ENCODE measurements at regions not wholly inside any gene's neighbourhood (a gene's known extent, or its start where the extent isn't known, plus 50 kb on each side); places are given as distances from the start of the nearest gene placed in this dataset.
"Not testable (repeated sequence)": the region's sequence is repeated elsewhere in the genome, so short reads cannot be mapped to it uniquely, and the experiment has no call there.

GRCh38 chr2:239831001-239831731 lies 194.0 kb downstream of the NDUFA10 start:
- DNase-seq: no peak

- peak; percentile 57 for DNase-seq
Measured at GRCh38 chr2:239830121-239831000, 194.8 kb downstream of the NDUFA10 start.

DNA sequence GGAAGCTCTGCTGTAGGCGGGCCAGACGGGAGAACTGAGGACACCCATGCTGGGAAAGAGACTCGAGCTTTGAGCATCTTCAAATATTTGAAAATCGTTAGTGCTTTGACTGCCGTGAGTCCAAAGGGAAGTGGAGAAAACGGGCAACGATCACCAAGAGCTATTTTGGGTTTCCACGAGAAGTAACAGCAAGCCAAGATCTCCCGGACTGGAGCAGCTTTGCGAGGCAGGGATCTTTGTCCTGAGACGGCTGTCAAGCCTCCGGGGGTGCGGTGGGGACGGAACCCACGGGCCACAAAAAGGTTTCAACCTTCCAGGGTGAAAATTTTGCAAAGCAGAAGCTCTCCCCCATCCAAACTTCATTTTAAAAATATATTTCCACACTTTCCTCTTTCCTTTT lies 195.8 kb downstream of the NDUFA10 start:
- no peak for DNase-seq

- not testable (repeated sequence) for DNase-seq
Measured at GRCh38 chr2:239828973-239829275, 196.2 kb downstream of the NDUFA10 start.

DNA sequence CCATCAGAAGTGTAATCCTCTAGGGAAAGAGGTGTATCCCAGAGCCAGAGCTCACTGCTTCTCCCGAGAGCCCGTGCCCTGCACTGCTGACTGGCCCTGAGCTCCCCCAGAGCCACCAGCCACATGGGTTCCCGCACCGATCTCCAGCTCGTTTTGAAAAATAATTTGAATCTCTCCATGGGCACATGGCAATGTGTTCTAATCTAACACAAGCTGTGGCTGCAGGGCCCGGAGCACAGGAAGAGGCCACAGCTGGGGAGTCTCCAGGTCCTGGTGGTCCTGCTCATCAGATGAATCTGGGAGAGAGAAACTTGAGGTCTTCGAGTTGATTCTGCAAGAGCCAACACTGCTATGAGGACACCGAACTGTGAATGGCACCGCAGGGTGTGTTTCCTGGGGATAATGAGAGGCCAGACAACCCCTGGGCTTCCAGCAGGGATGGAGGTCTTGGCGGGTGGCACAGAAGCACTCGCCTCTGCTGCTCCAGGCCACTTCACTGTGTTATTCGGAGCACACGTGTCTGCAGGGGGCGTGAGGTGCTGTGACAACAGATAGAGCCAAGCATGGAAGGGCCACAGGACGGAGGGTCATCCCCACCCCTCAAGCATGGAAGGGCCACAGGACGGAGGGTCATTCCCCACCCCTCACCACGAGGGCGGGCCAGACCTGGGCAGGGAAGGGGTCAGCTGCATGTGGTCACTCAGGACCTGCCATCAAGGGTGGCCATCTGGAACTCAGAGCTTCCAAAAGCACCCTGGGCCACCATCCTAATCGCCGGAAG lies 196.8 kb downstream of the NDUFA10 start:
- DNase-seq: no peak

DNA sequence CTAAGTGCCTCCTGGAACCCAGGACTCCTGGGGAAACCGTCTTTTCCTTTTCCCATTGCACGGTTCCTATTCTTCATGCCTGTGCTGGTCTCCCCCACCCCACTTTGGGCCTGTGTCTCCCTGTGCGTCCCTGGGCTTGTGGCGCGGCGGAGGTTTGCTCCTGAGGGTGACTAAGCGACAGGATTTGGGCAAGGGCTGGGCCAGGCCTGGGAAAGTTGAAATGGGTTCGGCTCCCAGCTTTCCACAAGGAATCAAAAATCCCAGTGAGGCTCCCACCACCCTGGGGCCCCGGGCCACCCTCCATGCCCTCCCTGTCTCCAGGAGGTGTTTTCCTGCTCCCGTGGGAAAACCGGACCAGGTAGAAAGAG lies 197.6 kb downstream of the NDUFA10 start:
- no peak for DNase-seq

GRCh38 chr2:239826786-239827522 lies 198.2 kb downstream of the NDUFA10 start:
- no peak for DNase-seq

DNA sequence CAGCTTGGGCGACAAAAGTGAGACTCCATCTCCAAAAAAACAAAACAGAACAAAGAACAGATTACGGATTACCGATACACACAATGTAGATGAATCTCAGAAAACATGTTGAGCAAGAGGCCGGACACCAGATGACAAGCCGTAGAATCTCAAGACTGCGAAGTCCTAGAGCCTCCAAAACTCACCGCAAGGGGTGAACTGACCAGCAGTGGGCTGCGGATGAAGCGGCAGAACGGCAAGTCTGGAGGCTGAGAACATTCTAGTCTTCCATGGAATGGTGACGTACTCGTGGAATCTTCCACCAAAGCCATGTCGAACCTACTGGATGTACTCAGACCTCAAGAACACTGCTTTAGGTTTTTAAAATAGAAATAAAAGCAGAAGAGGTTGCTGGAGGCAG lies 198.8 kb downstream of the NDUFA10 start:
- no peak for DNase-seq

- DNase-seq: no peak
Measured at GRCh38 chr2:239825705-239825979, 199.5 kb downstream of the NDUFA10 start.

DNA sequence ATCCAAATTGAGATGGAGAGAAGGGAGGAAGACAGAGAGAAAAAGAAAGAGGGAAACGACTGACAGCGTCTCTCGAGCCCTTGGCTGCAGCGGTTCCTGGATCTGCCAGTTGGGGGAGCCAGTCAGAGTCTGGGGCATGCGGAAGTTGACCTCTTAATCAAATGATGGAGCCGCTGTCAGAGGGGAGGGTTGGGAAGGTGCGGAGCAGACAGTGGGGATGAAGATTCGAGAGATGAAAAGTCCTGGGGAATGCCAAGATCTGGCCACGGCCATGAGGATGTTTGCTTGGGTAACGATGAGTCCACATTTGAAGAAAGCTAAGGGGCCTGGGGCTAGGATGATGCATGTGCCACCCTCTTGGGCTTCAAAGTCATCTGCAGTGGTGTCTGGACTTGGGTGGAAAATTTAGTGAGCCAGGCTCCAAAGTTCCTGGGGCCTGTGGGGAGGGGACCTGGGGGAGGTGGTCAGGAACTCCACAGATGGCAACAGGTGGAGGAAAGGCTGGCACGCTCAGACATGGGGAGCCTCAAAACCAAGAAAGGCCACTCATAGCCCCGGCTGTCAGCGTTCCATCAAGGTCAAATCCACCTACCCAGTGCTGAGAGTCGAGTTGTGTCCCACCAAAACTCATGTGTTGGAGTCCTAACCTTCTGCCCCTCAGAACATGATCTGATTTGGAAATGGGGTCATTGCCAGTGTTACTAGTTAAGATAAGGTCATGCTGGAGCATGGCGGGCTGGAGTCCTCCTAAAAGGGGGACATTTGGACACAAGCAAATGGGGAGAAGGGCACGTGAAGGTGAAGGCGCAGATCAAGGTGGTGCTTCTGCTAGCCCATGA lies 200.1 kb downstream of the NDUFA10 start:
- no peak for DNase-seq

GRCh38 chr2:239824046-239824694 lies 201.0 kb downstream of the NDUFA10 start:
- peak; percentile 72 for DNase-seq

- no peak for DNase-seq
Measured at GRCh38 chr2:239822146-239822831, 202.9 kb downstream of the NDUFA10 start.

GRCh38 chr2:239821694-239822075 lies 203.5 kb downstream of the NDUFA10 start:
- DNase-seq: no peak

DNA sequence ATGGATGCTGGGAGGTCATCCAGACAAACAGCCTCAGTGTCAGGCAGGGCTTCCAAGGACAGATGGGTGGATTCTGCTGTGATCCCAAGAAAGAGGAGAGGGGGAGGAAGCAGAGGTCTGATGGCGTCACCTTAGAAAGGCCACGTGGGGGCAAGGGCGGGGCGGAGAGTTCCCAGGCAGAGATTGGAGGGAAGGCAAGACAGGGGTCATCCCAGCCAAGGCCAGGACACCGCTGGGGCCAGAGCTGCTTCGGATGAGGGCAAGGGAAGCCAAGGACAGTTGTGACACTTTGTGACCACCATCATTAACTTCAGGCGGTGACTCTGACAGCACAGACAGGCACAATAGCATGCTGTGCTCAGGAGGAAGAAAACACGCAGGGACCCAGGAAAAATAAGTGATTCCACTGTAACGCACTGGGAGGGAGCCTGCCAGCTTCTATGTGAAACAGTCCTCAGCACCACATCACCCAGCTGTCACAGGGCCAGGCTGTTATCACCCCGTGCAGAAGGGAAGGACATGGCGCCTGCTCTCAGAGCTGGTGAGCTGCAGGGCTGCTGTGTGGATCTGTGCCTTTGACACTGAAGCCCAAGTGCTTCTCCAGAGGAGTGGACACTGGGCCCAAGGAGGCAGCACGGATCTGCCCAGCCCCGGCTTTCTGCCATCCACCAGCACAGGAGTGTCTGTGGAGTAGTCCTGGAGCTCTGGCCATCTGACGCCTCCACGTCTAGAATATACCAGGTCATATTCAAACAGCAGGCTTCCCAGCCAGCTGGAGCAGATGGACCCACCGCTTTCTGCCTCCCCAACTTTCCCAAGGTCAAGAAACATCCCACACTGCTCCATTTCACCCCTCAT lies 204.1 kb downstream of the NDUFA10 start:
- DNase-seq: no peak

GRCh38 chr2:239819974-239820555 lies 205.1 kb downstream of the NDUFA10 start:
- DNase-seq: no peak

DNA sequence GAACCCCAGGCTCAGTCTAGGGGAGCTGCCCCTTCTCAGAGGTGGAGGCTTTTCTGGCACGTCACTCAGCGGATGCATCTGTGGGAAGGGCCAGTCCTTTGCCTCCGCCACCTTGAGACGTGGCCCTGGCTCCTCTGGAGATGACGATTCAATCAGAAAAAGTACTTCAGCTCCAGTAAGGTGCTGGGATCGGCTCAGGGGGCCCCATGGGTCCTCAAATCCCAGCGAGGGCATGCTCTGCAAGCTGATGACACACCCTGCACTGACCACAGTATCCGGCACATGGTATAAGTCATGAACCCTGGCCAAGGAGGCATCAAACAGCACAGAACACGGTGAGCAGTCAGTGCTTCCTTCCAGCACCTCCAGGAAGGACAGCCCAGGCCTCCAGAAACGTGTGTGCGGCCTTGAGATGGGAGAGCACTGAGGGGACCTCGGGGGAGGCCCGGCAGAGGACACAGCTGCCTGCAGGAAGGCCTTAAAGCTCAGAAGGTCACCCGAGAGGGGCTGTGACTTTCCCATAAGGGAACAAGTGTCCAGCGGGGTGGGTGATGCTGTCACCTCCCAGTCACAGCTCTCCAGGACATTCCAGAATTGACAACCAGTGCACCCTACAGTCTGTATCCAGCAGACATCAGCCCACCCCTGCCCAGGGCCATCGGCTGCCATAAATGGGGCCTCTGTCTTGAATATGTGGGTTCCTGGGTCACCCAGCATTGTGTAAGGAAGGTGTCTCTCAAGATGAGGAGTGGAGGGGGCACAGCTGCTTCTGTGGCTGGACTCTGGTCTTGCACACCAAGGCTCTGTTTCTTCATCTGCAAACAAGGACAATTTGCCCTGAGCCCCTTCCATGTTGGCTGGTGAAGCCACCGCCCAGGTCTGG lies 205.8 kb downstream of the NDUFA10 start:
- DNase-seq: no peak

- DNase-seq: no peak
Measured at GRCh38 chr2:239818531-239819011, 206.6 kb downstream of the NDUFA10 start.

DNA sequence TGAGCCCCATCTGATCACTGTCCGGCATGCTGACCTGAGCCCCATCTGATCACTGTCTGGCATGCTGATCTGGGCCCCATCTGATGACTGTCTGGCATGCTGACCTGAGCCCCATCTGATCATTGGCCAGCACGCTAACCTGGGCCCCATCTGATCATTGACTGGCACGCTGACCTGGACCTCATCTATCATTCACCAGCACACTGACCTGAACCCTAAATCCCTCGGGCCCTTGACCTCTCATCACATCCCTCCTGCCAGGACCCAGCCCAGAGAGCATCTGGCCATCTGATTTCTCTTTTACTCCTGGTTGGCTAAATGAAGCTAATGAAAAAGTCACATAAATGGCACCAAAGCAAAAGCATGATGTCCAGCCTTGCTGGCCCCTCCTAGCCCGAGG lies 207.1 kb downstream of the NDUFA10 start:
- no peak for DNase-seq
